GM12892 (cell line): ENCODE measurements at regions not wholly inside any gene's neighbourhood (a gene's known extent, or its start where the extent isn't known, plus 50 kb on each side); places are given as distances from the start of the nearest gene placed in this dataset.

ENCODE experiments used
- POLR2A ChIP-seq: IDR thresholded peaks from 2 replicates; pipeline ENCODE4 v1.6.1; 2011; ENCODE audit warnings: low read depth, low read length, control low read depth
- POLR2AphosphoS5 ChIP-seq: IDR thresholded peaks from 2 replicates; pipeline ENCODE4 v1.6.1; 2011; ENCODE audit warnings: low read depth, low read length, control low read depth

DNA sequence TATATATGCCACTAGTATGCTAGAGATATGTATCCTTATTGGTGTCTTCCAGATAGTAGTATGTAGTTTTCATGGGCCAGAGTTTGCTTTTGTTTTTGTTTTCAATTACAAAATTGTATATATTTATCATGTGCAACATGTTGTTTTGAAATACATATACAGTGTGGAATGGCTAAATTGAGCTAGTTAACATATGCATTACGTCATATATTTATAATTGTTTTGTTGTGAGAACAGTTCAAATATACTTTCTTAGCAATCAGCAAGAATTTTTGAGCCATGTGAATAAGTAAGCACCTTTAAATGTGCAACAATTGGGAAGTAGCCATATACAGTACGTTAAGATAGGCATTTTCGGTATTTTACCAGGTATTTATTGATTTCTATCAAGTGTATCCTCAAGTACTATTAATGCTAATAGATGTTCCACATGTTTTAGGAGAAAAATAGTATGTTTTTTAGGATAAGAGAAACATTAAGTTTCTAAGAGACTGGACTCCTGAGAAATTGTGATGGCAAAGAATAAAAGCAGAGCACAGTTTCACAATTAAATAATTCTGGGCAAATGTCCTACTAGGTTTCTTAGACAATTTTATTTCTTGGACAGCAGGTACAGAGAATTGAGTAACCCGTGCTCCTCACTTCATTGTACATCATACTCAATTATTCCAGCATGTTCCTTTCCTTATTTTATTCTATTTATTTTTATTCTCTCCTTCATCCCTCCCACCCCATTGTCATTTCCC is 60.5 kb upstream of the SLC5A12 start:
- no peak for TF ChIP-seq POLR2A
- no peak for TF ChIP-seq POLR2AphosphoS5
